GM12864 (cell line): ENCODE measurements at regions not wholly inside any gene's neighbourhood (a gene's known extent, or its start where the extent isn't known, plus 50 kb on each side); places are given as distances from the start of the nearest gene placed in this dataset.

Experiments used
- DNase-seq: peaks from one replicate; pipeline ENCODE4 v3.0.0-alpha.2; 2011; ENCODE audit warnings: low read depth
- H3K4me3 ChIP-seq: 2 replicates; pipeline ENCODE4 v1.5.1; 2011; ENCODE audit warnings: mild to moderate bottlenecking, low read depth, low read length, control low read depth
- TF ChIP-seq, protein P1 (sequence below): IDR thresholded peaks from 2 replicates; pipeline ENCODE4 v1.5.1; 2011; ENCODE audit warnings: low read depth, mild to moderate bottlenecking, moderate library complexity, low read length, control low read depth, inconsistent platforms; ENCODE audit errors: missing control alignments

DNA sequence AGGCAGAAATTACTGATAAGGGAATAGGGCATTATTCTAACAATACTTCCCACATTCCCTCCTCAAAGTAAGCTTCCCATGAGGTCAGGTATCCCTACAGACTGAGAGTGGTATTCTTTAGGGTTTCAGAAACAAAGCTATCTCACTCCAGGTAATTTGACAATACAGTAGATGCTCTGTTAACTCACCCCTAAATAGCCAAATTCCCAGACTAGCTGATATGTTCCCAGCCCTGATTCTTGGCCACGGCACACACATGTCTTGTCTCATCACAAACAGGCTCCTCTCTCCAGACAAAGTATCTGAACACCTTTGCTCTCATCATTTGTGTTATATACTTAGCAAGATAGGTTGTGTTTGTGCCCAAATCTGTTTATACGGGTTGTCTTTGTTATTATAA is 139.9 kb downstream of the ZNF608 start:
- no peak for DNase-seq
- TF ChIP-seq, protein P1, sequence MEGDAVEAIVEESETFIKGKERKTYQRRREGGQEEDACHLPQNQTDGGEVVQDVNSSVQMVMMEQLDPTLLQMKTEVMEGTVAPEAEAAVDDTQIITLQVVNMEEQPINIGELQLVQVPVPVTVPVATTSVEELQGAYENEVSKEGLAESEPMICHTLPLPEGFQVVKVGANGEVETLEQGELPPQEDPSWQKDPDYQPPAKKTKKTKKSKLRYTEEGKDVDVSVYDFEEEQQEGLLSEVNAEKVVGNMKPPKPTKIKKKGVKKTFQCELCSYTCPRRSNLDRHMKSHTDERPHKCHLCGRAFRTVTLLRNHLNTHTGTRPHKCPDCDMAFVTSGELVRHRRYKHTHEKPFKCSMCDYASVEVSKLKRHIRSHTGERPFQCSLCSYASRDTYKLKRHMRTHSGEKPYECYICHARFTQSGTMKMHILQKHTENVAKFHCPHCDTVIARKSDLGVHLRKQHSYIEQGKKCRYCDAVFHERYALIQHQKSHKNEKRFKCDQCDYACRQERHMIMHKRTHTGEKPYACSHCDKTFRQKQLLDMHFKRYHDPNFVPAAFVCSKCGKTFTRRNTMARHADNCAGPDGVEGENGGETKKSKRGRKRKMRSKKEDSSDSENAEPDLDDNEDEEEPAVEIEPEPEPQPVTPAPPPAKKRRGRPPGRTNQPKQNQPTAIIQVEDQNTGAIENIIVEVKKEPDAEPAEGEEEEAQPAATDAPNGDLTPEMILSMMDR = no peak
- H3K4me3 ChIP-seq = no peak overlapping the region

GRCh38 chr5:124606093-124606492 is 140.3 kb downstream of the ZNF608 start:
- no peak for DNase-seq
- no peak overlapping the region for H3K4me3 ChIP-seq
- TF ChIP-seq, protein P1 = no peak

- no peak for DNase-seq
- TF ChIP-seq, protein P1 = no peak
- H3K4me3 ChIP-seq = no peak overlapping the region
Measured at GRCh38 chr5:124605541-124605940, 140.9 kb downstream of the ZNF608 start.

- DNase-seq = no peak
- no peak overlapping the region for H3K4me3 ChIP-seq
- TF ChIP-seq, protein P1 = no peak
Measured at GRCh38 chr5:124604419-124604818, 142.0 kb downstream of the ZNF608 start.

DNA sequence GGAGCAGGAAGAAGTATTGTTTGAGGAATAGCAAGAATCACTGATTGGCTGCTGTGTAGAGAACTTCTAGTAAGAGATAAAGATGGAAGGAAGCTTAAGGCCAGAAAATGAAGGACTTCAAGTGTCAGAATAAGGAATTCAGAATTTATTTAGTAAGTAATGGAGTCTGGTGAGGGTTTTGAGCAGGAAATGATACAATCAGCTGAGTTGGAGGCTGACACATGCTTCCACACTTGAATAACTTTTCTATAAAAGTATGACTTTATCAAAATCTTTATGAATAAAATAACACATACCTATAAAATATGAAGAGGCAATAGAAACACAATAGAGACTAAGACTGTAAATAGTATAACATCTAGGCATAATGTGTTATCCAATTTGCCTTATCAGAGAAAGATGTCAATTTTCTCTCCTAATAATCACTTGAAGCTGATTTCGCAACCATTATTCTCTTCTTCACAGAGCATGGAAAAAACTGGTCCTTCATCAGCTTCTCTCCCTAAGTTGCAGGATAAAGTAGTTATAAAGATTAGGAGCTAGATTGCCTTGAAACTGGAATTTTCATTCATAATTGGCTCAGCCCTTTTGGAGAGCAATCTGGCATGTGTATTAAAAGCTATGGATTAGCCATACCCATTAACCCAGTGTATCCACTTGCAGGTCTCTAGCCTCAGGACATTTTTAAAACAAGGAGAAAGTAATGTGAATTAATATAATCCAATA is 143.4 kb downstream of the ZNF608 start:
- no peak for DNase-seq
- TF ChIP-seq, protein P1 = no peak
- no peak overlapping the region for H3K4me3 ChIP-seq

DNA sequence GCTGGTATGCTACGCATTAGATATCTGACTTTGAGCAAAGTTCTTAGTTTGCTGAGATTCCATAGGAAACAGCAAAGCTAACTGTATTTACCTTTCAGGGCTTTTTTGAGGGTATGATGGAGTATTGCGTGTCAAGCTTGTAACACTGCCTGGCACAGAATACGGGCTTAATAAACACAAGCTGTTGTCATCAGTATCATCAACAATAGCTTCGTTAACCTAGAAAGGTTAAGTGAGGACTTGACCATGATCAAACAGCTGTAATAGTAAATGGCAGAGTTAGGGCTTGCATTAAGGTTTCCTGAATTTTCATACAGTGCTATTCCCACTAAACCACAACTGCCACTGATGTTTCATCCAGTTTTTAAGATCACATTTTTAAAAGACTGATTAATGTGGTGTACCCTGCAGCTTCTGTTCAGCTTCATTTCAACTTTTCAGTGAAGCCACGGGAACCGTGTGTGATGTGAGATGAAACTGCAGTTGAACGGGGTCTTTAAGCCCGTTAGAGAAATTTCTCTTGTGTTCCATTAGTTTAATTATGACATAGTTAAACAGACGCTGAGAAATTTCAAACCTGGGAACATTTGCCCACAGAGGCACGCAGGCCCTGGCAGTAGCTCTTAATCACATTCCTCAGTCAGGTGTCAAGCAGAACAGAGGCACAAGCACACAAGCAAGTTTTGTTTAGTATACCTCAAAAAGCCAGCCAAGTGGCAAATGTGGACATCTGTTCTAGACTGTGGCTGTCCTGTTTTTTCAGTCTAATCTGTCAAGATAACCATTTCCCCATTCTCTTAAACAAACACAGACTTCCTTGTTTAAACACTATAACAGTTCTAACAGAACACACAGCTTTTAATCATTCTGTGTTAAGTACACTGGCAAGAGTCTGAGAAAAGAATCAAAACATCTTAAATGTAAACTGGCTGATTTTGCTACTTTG is 147.1 kb downstream of the ZNF608 start:
- TF ChIP-seq, protein P1 = no peak
- DNase-seq = no peak
- no peak overlapping the region for H3K4me3 ChIP-seq
